Panc1 (cell line): ENCODE measurements at regions not wholly inside any gene's neighbourhood (a gene's known extent, or its start where the extent isn't known, plus 50 kb on each side); places are given as distances from the start of the nearest gene placed in this dataset.

Experiments used
- POLR2AphosphoS5 ChIP-seq: IDR thresholded peaks from 2 replicates; pipeline ENCODE4 v1.6.1; 2012; ENCODE audit warnings: mild to moderate bottlenecking, low read depth, low read length, moderate library complexity
- SIN3A ChIP-seq: IDR thresholded peaks from 2 replicates; pipeline ENCODE4 v1.6.1; 2012; ENCODE audit warnings: low read depth, mild to moderate bottlenecking, low read length, moderate library complexity, borderline replicate concordance; ENCODE audit not compliant: insufficient read depth
- TCF7L2 ChIP-seq: IDR thresholded peaks from 2 replicates; pipeline ENCODE4 v1.6.1; 2011; ENCODE audit warnings: mild to moderate bottlenecking, low read depth, low read length, inconsistent platforms
- TF ChIP-seq, protein P1 (sequence below): fragments of 450-650 bp; IDR thresholded peaks from 2 replicates; pipeline ENCODE4 v1.5.1; 2017; ENCODE audit warnings: mild to moderate bottlenecking
- TF ChIP-seq, protein P2 (sequence below), 2 experiments: IDR thresholded peaks; 2 replicates each; pipeline ENCODE4 v1.6.1; 2011 to 2012; ENCODE audit warnings: low read depth in 2 of 2, control low read depth in 1 of 2, low read length in 1 of 2, mild to moderate bottlenecking in 1 of 2, moderate library complexity in 1 of 2; ENCODE audit not compliant: insufficient read depth in 1 of 2

DNA sequence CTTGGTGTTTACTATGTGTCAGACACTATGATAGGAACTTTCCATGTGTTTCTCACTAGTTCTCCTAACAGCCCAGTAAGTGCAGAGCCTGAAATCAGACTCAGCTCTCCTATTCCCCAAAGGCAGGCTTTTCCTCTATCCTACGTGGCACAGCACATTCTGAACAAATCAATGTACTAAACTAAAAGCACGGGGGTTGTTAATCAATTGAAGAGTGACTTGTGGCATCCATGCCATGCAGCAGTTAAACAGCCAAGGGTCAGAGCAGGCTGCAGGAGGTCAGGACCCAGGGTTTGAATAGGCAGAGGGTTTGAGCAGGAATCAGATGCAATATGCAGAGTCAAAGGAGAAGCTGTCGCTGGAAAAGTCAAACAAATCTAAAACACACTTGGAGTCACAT lies 289.7 kb upstream of the LDB2 start:
- TF ChIP-seq, protein P1, sequence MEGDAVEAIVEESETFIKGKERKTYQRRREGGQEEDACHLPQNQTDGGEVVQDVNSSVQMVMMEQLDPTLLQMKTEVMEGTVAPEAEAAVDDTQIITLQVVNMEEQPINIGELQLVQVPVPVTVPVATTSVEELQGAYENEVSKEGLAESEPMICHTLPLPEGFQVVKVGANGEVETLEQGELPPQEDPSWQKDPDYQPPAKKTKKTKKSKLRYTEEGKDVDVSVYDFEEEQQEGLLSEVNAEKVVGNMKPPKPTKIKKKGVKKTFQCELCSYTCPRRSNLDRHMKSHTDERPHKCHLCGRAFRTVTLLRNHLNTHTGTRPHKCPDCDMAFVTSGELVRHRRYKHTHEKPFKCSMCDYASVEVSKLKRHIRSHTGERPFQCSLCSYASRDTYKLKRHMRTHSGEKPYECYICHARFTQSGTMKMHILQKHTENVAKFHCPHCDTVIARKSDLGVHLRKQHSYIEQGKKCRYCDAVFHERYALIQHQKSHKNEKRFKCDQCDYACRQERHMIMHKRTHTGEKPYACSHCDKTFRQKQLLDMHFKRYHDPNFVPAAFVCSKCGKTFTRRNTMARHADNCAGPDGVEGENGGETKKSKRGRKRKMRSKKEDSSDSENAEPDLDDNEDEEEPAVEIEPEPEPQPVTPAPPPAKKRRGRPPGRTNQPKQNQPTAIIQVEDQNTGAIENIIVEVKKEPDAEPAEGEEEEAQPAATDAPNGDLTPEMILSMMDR, result no peak
- TF ChIP-seq, protein P2, sequence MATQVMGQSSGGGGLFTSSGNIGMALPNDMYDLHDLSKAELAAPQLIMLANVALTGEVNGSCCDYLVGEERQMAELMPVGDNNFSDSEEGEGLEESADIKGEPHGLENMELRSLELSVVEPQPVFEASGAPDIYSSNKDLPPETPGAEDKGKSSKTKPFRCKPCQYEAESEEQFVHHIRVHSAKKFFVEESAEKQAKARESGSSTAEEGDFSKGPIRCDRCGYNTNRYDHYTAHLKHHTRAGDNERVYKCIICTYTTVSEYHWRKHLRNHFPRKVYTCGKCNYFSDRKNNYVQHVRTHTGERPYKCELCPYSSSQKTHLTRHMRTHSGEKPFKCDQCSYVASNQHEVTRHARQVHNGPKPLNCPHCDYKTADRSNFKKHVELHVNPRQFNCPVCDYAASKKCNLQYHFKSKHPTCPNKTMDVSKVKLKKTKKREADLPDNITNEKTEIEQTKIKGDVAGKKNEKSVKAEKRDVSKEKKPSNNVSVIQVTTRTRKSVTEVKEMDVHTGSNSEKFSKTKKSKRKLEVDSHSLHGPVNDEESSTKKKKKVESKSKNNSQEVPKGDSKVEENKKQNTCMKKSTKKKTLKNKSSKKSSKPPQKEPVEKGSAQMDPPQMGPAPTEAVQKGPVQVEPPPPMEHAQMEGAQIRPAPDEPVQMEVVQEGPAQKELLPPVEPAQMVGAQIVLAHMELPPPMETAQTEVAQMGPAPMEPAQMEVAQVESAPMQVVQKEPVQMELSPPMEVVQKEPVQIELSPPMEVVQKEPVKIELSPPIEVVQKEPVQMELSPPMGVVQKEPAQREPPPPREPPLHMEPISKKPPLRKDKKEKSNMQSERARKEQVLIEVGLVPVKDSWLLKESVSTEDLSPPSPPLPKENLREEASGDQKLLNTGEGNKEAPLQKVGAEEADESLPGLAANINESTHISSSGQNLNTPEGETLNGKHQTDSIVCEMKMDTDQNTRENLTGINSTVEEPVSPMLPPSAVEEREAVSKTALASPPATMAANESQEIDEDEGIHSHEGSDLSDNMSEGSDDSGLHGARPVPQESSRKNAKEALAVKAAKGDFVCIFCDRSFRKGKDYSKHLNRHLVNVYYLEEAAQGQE (IDR thresholded peaks at IDR 0.05; ENCODE audit: insufficient read depth in 1 of 2, low read depth in 2 of 2, low read length in 1 of 2), result no peak
- no peak for TF ChIP-seq POLR2AphosphoS5
- no peak for TF ChIP-seq SIN3A
- no peak for TF ChIP-seq TCF7L2
